HepG2 (cell line): ENCODE measurements at regions not wholly inside any gene's neighbourhood (a gene's known extent, or its start where the extent isn't known, plus 50 kb on each side); places are given as distances from the start of the nearest gene placed in this dataset.

Experiments
- ATAC-seq: fragments of 200-7000 bp; cut with Tn5 transposase; 3 replicates; pipeline ENCODE4 v1.9.1; 2020; ENCODE audit warnings: mild to moderate bottlenecking, moderate library complexity
- BruUV-seq: library from RNA; stranded (reverse); fragments of 400-500 nt; replicated peaks from 2 replicates; lab custom pipeline; 2021; lab: Mats Ljungman, UMichigan
- CTCF ChIA-PET: fragments of 300-600 bp; formaldehyde crosslinking; extraction: SDS; loops from one replicate; lab custom pipeline; 2021; ENCODE audit warnings: low total read pairs, inconsistent platforms, low intra/inter-chr PET ratio; lab: Yijun Ruan, JAX
- POLR2A ChIA-PET: fragments of 350-600 bp; sonication (Branson Sonifier 250); formaldehyde crosslinking; loops from one replicate; lab custom pipeline; 2020; ENCODE audit warnings: antibody characterized with exemption, inconsistent platforms; lab: Yijun Ruan, JAX
- DNase-seq: peaks from one replicate; pipeline ENCODE4 v3.0.0-alpha.2; 2015; ENCODE audit warnings: low spot score
- FAIRE-seq: peaks from 3 replicates; lab custom pipeline; 2011; peaks lifted over from hg19 to GRCh38; lab: Jason Lieb, UNC
- H2AFZ ChIP-seq: one replicate; pipeline ENCODE4 v1.6.1; 2011; ENCODE audit warnings: low read length, inconsistent platforms
- H3K27ac ChIP-seq: fragments of 300-600 bp; 3 replicates; pipeline ENCODE4 v1.8.0; 2011; ENCODE audit warnings: mixed run types, mild to moderate bottlenecking, mixed read lengths, low read length, inconsistent platforms; ENCODE audit not compliant: insufficient read depth; ENCODE audit errors: extremely low read length
- H3K27me3 ChIP-seq, 2 experiments: fragments of 200-600 bp in 1 of 2; 2 replicates in 1 of 2; 3 replicates in 1 of 2; pipeline versions ENCODE4 v1.6.0 to v1.8.0; 2011; ENCODE audit warnings: low read length in 2 of 2, mild to moderate bottlenecking in 2 of 2, moderate library complexity in 2 of 2, inconsistent platforms in 1 of 2; ENCODE audit not compliant: insufficient read depth in 2 of 2, control insufficient read depth in 1 of 2
- H3K36me3 ChIP-seq, 2 experiments: fragments of 200-600 bp in 1 of 2; replicated peaks in 1 of 2; 2 replicates in 1 of 2; 3 replicates in 1 of 2; pipeline versions ENCODE4 v1.5.1 to v1.8.0; 2011; ENCODE audit warnings: low read length in 2 of 2, inconsistent platforms in 1 of 2; ENCODE audit not compliant: insufficient read depth in 2 of 2, control insufficient read depth in 1 of 2
- H3K4me1 ChIP-seq: 2 replicates; pipeline ENCODE4 v1.5.1; 2012; ENCODE audit warnings: low read length, inconsistent platforms; ENCODE audit not compliant: insufficient read depth
- H3K4me2 ChIP-seq: 2 replicates; pipeline ENCODE4 v1.6.0; 2011; ENCODE audit warnings: low read depth, low read length, inconsistent platforms
- H3K4me3 ChIP-seq, 3 experiments: fragments of 200-600 bp in 1 of 3; sonication (generic), shearing (Covaris generic) in 1 of 3; replicated peaks in 1 of 3; 2 replicates each; pipeline ENCODE4 v1.5.1; 2011 to 2016; ENCODE audit warnings: low read length in 3 of 3, inconsistent platforms in 2 of 3, low read depth in 2 of 3, mild to moderate bottlenecking in 2 of 3, control low read depth in 1 of 3, mixed read lengths in 1 of 3; ENCODE audit not compliant: insufficient read depth in 1 of 3
- H3K79me2 ChIP-seq: one replicate; pipeline ENCODE4 v1.6.1; 2011; ENCODE audit warnings: low read length, inconsistent platforms; ENCODE audit not compliant: insufficient read depth
- H3K9ac ChIP-seq: 2 replicates; pipeline ENCODE4 v1.6.0; 2011; ENCODE audit warnings: mild to moderate bottlenecking, low read depth, low read length, inconsistent platforms; ENCODE audit not compliant: insufficient read depth
- H3K9me3 ChIP-seq: 2 replicates; pipeline ENCODE4 v1.5.1; 2012; ENCODE audit warnings: mild to moderate bottlenecking, low read length
- H4K20me1 ChIP-seq: 2 replicates; pipeline ENCODE4 v1.6.0; 2011; ENCODE audit warnings: inconsistent platforms, mild to moderate bottlenecking, low read length, moderate library complexity; ENCODE audit not compliant: insufficient read depth
- AGO1 ChIP-seq: fragments of 200-400 bp; formaldehyde crosslinking; IDR thresholded peaks from 2 replicates; pipeline ENCODE4 v1.6.1; 2017; ENCODE audit warnings: mild to moderate bottlenecking, low read depth, low read length, moderate library complexity; ENCODE audit not compliant: poor library complexity, severe bottlenecking
- DZIP1 ChIP-seq: sonication (generic); formaldehyde crosslinking; IDR thresholded peaks from 2 replicates; pipeline ENCODE4 v1.5.0; 2020; ENCODE audit warnings: mild to moderate bottlenecking, missing genetic modification reagents
- GATAD2A ChIP-seq: IDR thresholded peaks from 2 replicates; pipeline ENCODE4 v1.6.1; 2016
- HIC2 ChIP-seq: sonication (generic); formaldehyde crosslinking; IDR thresholded peaks from 2 replicates; pipeline ENCODE4 v1.9.0; 2022; ENCODE audit warnings: low read depth, missing genetic modification reagents
- NKX3-1 ChIP-seq: sonication (generic); formaldehyde crosslinking; IDR thresholded peaks from 2 replicates; pipeline ENCODE4 v1.5.0; 2020; ENCODE audit warnings: missing genetic modification reagents
- ZNF552 ChIP-seq: sonication (generic); formaldehyde crosslinking; IDR thresholded peaks from 2 replicates; pipeline ENCODE4 v1.9.0; 2022; ENCODE audit warnings: missing genetic modification reagents, mild to moderate bottlenecking, borderline replicate concordance
- ZNF629 ChIP-seq: sonication (generic); formaldehyde crosslinking; conservative IDR thresholded peaks from 2 replicates; pipeline ENCODE4 v1.5.0; 2020; ENCODE audit warnings: missing genetic modification reagents
- ZNF660 ChIP-seq: sonication (generic); formaldehyde crosslinking; IDR thresholded peaks from 2 replicates; pipeline ENCODE4 v1.5.1; 2020; ENCODE audit warnings: mild to moderate bottlenecking, low read depth, missing genetic modification reagents, borderline replicate concordance
- ZNF737 ChIP-seq: sonication (generic); formaldehyde crosslinking; IDR thresholded peaks from 2 replicates; pipeline ENCODE4 v1.5.0; 2020; ENCODE audit warnings: missing genetic modification reagents, mild to moderate bottlenecking, borderline replicate concordance
- in situ Hi-C: cut with HindIII; loops from 2 replicates; pipeline ENCODE4 v1.10.0; 2017; ENCODE audit warnings: low pct_unique_long_range_greater_than_20kb; ENCODE audit not compliant: extremely low pct_ligation_motif_present
- intact Hi-C: fragments of 100-400 bp; cut with micrococcal nuclease; formaldehyde crosslinking; loops from one replicate; pipeline ENCODE4 v1.10.0; 2022; ENCODE audit not compliant: unreplicated experiment
- TF ChIP-seq, protein P1 (sequence below): sonication (generic); formaldehyde crosslinking; IDR thresholded peaks from 2 replicates; pipeline ENCODE4 v1.5.0; 2020; ENCODE audit warnings: mild to moderate bottlenecking, low read depth, missing genetic modification reagents, borderline replicate concordance
- TF ChIP-seq, protein P2 (sequence below): sonication (generic); formaldehyde crosslinking; IDR thresholded peaks from 2 replicates; pipeline ENCODE4 v1.5.0; 2020; ENCODE audit warnings: mild to moderate bottlenecking, missing genetic modification reagents, moderate library complexity

DNA sequence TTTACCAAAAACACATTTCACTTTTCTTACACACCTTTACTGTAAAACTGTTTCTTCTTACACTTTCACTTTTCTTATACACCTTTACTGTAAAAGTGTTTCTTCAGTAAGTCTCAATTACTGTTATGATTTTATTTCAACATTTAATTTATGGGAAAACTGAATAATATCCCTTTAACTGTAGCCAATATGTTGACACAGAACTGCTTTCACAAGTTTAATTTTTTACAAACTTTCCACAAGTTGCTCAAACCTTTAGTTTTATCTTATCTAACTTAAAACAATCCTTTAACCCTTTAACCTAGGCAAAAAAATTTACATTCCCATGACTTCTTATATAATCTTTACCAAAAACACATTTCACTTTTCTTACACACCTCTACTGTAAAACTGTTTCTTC lies 63.3 kb upstream of the OR5AN1 start:
- in situ Hi-C loops (no loop called here), intact Hi-C loops (no loop called here)
- Histone ChIP-seq H3K4me2 (no peak overlapping the region), H3K27me3 (no peaks in the 10 kb centered on the region), H3K36me3 (no peaks in the 10 kb centered on the region), H4K20me1 (no peaks in the 10 kb centered on the region), H3K79me2 (no peaks in the 10 kb centered on the region), H2AFZ (no peak overlapping the region), H3K4me3 (no peak overlapping the region), H3K9ac (no peak overlapping the region), H3K9me3 (no peaks in the 10 kb centered on the region), H3K4me1 (no peaks in the 10 kb centered on the region), H3K27ac (no peak overlapping the region)
- no peak for TF ChIP-seq NKX3-1
- no peak for TF ChIP-seq ZNF552
- no peak for TF ChIP-seq DZIP1 (CRISPR knock-in tag)
- TF ChIP-seq ZNF629: no peak
- no peak for TF ChIP-seq HIC2 (CRISPR knock-in tag)
- TF ChIP-seq ZNF660 (CRISPR knock-in tag): no peak
- TF ChIP-seq, protein P1, sequence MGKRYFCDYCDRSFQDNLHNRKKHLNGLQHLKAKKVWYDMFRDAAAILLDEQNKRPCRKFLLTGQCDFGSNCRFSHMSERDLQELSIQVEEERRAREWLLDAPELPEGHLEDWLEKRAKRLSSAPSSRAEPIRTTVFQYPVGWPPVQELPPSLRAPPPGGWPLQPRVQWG (CRISPR knock-in tag): no peak
- TF ChIP-seq, protein P2, sequence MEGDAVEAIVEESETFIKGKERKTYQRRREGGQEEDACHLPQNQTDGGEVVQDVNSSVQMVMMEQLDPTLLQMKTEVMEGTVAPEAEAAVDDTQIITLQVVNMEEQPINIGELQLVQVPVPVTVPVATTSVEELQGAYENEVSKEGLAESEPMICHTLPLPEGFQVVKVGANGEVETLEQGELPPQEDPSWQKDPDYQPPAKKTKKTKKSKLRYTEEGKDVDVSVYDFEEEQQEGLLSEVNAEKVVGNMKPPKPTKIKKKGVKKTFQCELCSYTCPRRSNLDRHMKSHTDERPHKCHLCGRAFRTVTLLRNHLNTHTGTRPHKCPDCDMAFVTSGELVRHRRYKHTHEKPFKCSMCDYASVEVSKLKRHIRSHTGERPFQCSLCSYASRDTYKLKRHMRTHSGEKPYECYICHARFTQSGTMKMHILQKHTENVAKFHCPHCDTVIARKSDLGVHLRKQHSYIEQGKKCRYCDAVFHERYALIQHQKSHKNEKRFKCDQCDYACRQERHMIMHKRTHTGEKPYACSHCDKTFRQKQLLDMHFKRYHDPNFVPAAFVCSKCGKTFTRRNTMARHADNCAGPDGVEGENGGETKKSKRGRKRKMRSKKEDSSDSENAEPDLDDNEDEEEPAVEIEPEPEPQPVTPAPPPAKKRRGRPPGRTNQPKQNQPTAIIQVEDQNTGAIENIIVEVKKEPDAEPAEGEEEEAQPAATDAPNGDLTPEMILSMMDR (CRISPR knock-in tag): no peak
- TF ChIP-seq ZNF737 (CRISPR knock-in tag): no peak
- no peak for TF ChIP-seq AGO1
- no peak for TF ChIP-seq GATAD2A
- ChIA-PET POLR2A (no interaction called here), CTCF (no interaction called here)
- BruUV-seq: no TSS peak
- DNase-seq: no peak
- no peak for ATAC-seq
- FAIRE-seq: no peak
